Activated naive CD8-positive, alpha-beta T cell treated with anti-CD3 and anti-CD28 coated beads, Interleukin-2, amount 10 ng/mL, durations not matched to agents 7 days and 5 days (primary cell): ENCODE measurements at regions not wholly inside any gene's neighbourhood (a gene's known extent, or its start where the extent isn't known, plus 50 kb on each side); places are given as distances from the start of the nearest gene placed in this dataset.
"Not testable (repeated sequence)": the region's sequence is repeated elsewhere in the genome, so short reads cannot be mapped to it uniquely, and the experiment has no call there.

ENCODE experiments used
- ATAC-seq: fragments of 150-1000 bp; cut with Tn5 transposase; one replicate; pipeline ENCODE4 v1.10.0; 2021; ENCODE audit warnings: low read depth, moderate library complexity
- POLR2A ChIA-PET: fragments of 350-600 bp; sonication (Branson Sonifier 250); formaldehyde crosslinking; loops from one replicate; lab custom pipeline; 2021; ENCODE audit warnings: antibody characterized with exemption; lab: Charles Lee
- DNase-seq: peaks from one replicate; pipeline ENCODE4 v3.0.0; 2021
- H3K27ac Mint-ChIP-seq: one replicate; pipeline ENCODE4 v1.8.0; 2022; ENCODE audit warnings: mild to moderate bottlenecking, mixed read lengths
- H3K27me3 Mint-ChIP-seq: one replicate; pipeline ENCODE4 v1.8.0; 2022; ENCODE audit warnings: mild to moderate bottlenecking, moderate library complexity, mixed read lengths
- H3K36me3 Mint-ChIP-seq: one replicate; pipeline ENCODE4 v1.8.0; 2021; ENCODE audit warnings: mild to moderate bottlenecking, mixed read lengths
- H3K4me1 Mint-ChIP-seq: one replicate; pipeline ENCODE4 v1.8.0; 2021; ENCODE audit warnings: mixed read lengths
- H3K4me3 Mint-ChIP-seq: one replicate; pipeline ENCODE4 v1.8.0; 2022; ENCODE audit warnings: mild to moderate bottlenecking, moderate library complexity, mixed read lengths
- H3K9me3 Mint-ChIP-seq: one replicate; pipeline ENCODE4 v1.8.0; 2021; ENCODE audit warnings: mixed read lengths

DNA sequence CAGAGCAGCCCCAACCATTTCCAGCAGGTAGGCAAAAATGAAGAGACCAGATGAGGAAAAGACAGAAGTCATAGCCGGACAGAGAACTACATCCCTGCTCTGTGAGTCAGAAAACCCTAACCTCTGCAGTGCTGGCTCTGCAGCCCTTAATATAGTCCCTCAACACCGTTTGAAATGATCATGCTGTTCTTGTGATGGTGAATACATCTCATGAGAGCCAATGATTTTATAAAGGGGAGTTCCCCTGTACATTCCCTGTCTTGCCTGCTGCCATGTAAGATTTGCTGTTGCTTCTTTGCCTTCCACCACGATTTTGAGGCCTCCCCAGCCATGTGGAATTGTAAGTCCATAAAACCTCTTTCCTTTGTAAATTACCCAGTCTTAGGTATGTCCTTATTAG, 216.8 kb upstream of the RFX3 start:
- no peak for ATAC-seq
- Mint-ChIP-seq H3K27me3 (peaks cover 1% of the 10 kb centered on the region), H3K36me3 (no peaks in the 10 kb centered on the region), H3K9me3 (peaks cover 5% of the 10 kb centered on the region), H3K4me1 (peaks cover 5% of the 10 kb centered on the region), H3K4me3 (no peak overlapping the region), H3K27ac (no peak overlapping the region)
- no peak for DNase-seq
- POLR2A ChIA-PET, result no interaction called here

DNA sequence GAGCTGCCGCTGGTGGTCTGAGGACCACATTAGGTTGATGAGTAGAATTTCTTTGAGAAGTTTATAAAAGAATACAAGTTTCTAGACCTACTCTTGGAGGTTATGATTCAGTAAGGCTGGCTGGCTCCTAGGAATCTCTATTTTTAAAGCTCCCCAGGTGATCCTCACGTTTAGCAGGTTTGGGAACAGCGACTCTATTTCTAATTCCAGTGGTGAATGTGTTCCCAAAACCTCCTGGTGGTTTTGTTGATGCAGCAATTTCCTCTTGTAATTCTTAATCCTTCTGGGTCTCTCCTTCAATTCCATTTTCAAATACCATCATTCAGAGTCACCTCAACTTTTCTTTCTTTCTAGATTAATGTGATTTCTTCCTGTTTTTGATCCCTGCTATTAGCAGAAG, 215.9 kb upstream of the RFX3 start:
- Mint-ChIP-seq H3K4me3 (no peak overlapping the region), H3K27me3 (peaks cover 1% of the 10 kb centered on the region), H3K36me3 (no peaks in the 10 kb centered on the region), H3K27ac (no peak overlapping the region), H3K4me1 (peaks cover 5% of the 10 kb centered on the region), H3K9me3 (peaks cover 5% of the 10 kb centered on the region)
- POLR2A ChIA-PET, result no interaction called here
- no peak for ATAC-seq
- no peak for DNase-seq

DNA sequence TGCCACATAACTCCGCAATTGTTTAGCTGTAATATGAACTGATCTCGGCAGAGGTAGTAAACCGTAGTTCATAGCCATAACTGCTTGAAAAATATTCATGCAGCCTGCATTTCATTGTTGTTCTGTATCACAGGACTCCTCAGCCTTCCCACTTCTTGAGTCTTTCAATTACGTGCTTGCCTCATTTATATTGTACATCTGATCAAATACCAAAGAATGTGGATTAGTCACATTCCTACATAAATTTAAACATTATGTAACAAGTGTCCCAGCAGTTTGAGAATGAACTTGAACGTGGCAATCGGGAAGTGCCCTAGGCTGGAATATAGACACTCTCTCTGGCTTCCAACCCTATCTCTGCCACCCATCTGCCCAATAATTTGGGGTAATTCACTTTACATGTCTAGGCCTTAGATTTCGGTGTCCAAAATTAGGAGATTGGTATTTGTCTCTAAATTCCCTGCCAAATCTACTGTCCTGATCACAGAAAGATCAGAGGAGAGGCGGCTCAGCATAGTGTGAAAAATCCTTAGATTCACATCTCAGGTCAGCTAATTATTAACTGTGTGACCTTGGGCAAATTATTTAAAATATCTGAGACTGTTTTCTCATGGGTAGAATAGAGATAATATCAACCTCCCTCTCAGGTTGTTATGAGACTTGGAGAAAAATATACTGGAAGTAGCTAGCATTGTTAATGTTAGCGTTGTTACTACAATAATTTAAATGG, 215.1 kb upstream of the RFX3 start:
- DNase-seq, result no peak
- POLR2A ChIA-PET, result no interaction called here
- H3K4me3 Mint-ChIP-seq, result no peak overlapping the region
- no peak overlapping the region for H3K27ac Mint-ChIP-seq
- no peak for ATAC-seq
- peaks cover 3% of the 10 kb centered on the region for H3K4me1 Mint-ChIP-seq
- peaks cover 2% of the 10 kb centered on the region for H3K9me3 Mint-ChIP-seq
- H3K36me3 Mint-ChIP-seq, result no peaks in the 10 kb centered on the region
- peaks cover 1% of the 10 kb centered on the region for H3K27me3 Mint-ChIP-seq

DNA sequence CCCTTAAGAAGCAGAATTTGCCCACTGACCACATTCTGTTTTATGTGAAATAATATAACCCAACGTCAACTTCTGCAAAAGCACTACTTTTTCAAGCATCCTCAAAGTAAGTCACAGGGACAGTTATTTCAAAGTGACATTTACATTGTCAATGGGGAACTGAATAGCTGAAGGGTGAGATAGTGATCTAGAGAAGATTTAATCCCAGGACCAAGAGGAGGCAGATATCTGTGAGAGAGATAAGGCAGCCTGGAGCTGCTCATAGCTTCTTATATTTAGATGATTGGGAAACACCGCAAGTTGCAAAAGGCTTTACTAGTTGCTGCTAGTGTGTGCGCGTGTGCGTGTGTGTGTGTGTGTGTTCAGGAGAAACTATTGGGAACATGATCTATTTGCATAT, 210.4 kb upstream of the RFX3 start:
- no peak overlapping the region for H3K27ac Mint-ChIP-seq
- peaks cover 3% of the 10 kb centered on the region for H3K4me1 Mint-ChIP-seq
- no peak for DNase-seq
- no peaks in the 10 kb centered on the region for H3K9me3 Mint-ChIP-seq
- POLR2A ChIA-PET, result no interaction called here
- ATAC-seq, result no peak
- H3K27me3 Mint-ChIP-seq, result no peaks in the 10 kb centered on the region
- H3K36me3 Mint-ChIP-seq, result no peaks in the 10 kb centered on the region
- H3K4me3 Mint-ChIP-seq, result no peak overlapping the region

DNA sequence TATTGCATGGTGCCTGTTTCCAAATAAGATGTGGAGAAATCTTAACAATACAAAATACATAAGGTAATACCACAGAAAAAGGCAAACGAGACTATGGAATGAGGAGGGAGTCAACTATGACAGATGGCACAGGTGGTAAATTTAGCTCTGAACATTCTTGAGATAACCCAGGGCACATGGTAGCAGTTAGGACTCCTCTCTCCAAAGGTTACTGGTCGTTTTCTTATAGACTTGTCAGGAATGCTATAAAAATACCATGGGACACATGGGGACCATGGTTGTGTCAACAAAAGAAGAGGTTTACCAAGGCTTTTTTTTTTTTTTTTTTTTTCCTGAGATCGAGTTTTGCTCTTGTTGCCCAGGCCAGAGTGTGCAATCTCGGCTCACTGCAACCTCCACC, 209.4 kb upstream of the RFX3 start:
- no peak overlapping the region for H3K27ac Mint-ChIP-seq
- no peaks in the 10 kb centered on the region for H3K36me3 Mint-ChIP-seq
- no peaks in the 10 kb centered on the region for H3K27me3 Mint-ChIP-seq
- H3K4me1 Mint-ChIP-seq, result peaks cover 8% of the 10 kb centered on the region
- no peak overlapping the region for H3K4me3 Mint-ChIP-seq
- H3K9me3 Mint-ChIP-seq, result no peaks in the 10 kb centered on the region
- ATAC-seq (no peak), DNase-seq (no peak)
- POLR2A ChIA-PET, result no interaction called here

DNA sequence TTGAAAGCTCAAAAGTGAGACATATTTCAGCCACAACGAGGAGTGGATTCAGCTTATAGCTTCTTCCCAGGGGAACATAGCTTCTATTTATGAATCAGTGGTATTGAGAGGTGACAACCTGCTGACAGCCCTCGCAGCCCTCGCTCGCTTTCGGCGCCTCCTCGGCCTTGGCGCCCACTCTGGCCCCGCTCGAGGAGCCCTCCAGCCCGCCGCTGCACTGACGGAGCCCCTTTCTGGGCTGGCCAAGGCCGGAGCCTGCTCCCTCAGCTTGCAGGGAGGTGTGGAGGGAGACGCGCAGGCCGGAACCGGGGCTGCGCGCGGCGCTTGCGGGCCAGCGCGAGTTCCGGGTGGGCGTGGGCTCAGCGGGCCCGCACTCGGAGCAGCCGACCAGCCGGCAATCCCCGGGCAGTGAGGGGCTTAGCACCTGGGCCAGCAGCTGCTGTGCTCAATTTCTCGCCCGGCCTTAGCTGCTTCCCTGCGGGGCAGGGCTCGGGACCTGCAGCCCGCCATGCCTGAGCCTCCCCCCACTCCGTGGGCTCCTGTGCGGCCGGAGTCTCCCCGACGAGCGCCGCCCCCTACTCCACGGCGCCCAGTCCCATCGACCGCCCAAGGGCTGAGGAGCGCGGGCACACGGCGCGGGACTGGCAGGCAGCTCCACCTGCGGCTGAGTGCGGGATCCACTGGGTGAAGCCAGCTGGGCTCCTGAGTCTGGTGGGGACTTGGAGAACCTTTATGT, 207.9 kb upstream of the RFX3 start:
- ATAC-seq, H3K9me3 Mint-ChIP-seq, DNase-seq, H3K27me3 Mint-ChIP-seq, POLR2A ChIA-PET, H3K27ac Mint-ChIP-seq, H3K4me3 Mint-ChIP-seq, H3K36me3 Mint-ChIP-seq, H3K4me1 Mint-ChIP-seq: not testable (repeated sequence)

DNA sequence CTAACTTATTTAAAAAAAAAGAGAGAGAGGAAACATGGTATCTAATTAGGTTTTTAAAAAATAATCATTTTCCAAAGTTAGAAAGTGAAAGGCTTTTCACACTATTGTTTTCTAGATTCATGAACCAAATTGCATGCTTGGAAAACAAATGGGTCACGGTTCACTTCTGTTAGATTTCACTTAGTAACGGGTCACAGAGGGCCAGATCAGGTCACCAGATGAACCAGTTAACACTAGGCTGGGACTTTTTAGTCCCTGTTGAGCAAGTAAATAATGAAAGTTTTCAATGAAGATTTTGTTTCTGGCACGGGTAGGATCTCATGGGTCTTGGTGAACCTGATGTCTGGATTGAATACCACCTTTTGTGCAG, 207.2 kb upstream of the RFX3 start:
- Mint-ChIP-seq H3K4me1 (peaks cover 5% of the 10 kb centered on the region), H3K9me3 (no peaks in the 10 kb centered on the region), H3K27ac (no peak overlapping the region), H3K36me3 (no peaks in the 10 kb centered on the region), H3K27me3 (no peaks in the 10 kb centered on the region), H3K4me3 (no peak overlapping the region)
- POLR2A ChIA-PET, result no interaction called here
- ATAC-seq (no peak), DNase-seq (no peak)

DNA sequence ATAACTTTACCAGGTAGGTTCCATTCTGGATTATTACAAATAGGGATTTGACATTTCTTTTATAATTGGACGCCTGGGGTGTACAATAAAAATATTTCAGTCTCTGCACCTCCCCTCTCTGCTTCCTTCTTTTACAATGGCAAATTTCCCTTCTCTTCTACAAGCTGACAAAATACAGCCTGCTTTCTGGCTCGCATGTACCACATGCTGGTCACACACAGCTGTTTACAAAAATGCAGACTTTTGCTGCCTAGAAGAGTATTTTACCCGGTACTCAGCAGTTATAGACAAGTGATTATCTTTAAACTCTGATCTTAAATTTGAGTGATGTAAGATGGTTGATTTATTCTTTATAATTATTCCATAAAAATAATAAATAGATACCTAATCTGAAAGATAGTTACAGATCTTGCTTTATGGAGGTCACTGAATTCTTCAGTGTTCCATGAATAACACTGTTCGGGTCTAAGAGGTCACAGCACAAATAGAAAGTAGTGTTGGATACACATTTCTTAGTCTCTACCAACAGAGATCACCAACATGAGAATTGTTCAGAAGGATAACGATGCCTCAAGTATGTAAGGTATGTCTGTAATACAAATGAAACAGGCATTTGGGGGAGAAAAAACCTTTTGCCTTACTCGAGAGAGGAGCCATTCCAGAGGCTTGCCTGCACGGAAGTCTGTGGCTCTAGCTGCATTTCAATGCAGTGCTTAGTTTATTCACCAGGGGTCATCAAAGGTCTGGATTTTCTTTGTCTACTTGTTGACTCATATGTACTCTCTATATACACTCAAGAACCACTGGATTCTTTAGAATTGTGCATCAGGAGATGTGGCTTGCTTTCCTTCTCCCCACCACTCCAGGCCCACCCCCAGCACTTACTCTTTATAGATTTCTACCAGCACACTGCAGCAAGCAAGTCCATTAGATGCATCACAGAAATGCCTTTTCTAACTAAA, 206.6 kb upstream of the RFX3 start:
- Mint-ChIP-seq H3K4me1 (peaks cover 5% of the 10 kb centered on the region), H3K9me3 (no peaks in the 10 kb centered on the region), H3K4me3 (peak overlapping the region; percentile 37), H3K36me3 (no peaks in the 10 kb centered on the region), H3K27ac (no peak overlapping the region), H3K27me3 (no peaks in the 10 kb centered on the region)
- DNase-seq (no peak), ATAC-seq (peak; percentile 97)
- POLR2A ChIA-PET, result no interaction called here

DNA sequence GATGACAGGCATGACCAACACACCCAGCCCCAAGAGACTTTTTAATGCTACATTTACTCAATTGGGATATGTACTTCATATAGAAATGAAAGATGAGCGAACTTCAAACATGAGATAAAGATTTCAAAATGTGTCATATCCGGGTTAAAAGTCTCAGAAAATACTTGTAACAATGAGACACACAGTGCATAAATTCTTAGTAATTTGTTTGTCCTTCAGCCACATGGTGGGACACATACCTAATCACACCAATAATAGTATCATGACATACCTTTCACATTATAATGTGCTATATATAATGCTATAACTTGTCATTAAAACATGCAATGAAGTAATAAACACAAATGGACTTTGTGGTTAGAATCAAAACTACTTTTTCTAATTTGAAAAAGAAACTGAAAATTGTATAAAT, 204.7 kb upstream of the RFX3 start:
- Mint-ChIP-seq H3K4me3 (no peak overlapping the region), H3K27ac (peak overlapping the region; percentile 24)

DNA sequence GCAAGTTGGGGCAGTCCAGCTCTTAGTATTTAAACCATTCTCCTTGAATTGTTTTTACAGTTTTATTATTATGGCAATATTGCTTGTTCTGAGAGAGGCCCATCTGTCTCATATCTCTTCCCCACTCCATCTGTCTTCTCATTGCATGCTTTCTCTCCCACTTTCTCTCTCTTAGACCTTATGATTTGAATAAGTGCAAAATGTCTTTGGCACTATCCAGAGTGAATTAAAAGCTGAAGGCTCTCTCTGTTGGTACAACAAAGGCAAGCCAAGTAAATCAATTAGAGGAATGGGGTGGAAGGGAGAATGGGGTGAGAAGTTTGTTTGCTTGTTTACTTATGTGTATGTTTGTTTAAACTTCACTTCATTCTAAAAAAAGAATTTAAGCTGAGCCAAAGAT, 195.3 kb upstream of the RFX3 start:
- peaks cover 1% of the 10 kb centered on the region for H3K9me3 Mint-ChIP-seq
- no peak overlapping the region for H3K4me3 Mint-ChIP-seq
- no peak overlapping the region for H3K27ac Mint-ChIP-seq
- peaks cover 9% of the 10 kb centered on the region for H3K27me3 Mint-ChIP-seq
- DNase-seq (no peak), ATAC-seq (no peak)
- H3K36me3 Mint-ChIP-seq, result no peaks in the 10 kb centered on the region
- POLR2A ChIA-PET, result no interaction called here
- H3K4me1 Mint-ChIP-seq, result no peaks in the 10 kb centered on the region

More for the DNA sequence above, 204.7 kb upstream of the RFX3 start:
- Mint-ChIP-seq H3K36me3 (no peaks in the 10 kb centered on the region), H3K27me3 (no peaks in the 10 kb centered on the region), H3K4me1 (peaks cover 5% of the 10 kb centered on the region), H3K9me3 (no peaks in the 10 kb centered on the region)
- POLR2A ChIA-PET, result no interaction called here
- no peak for ATAC-seq
- no peak for DNase-seq

DNA sequence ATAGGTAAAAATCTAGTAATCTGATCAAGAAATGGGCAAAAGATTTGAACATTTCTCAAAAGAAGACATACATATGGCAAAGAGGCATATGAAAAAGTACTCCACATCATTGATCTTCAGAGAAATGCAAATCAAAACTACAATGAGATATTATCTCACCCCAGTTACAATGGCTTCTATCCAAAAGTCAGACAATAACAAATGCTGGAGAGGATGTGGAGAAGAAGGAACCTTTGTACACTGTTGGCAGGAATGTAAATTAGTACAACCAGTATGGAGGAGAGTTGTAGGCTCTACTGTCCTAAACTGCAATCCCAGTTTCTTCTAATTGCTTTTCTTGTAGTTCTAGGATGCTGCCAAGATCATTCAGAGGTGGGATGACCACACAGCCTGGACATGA, 193.5 kb upstream of the RFX3 start:
- H3K4me3 Mint-ChIP-seq, result no peak overlapping the region
- DNase-seq (no peak), ATAC-seq (no peak)
- POLR2A ChIA-PET, result no interaction called here
- H3K9me3 Mint-ChIP-seq, result no peaks in the 10 kb centered on the region
- peaks cover 9% of the 10 kb centered on the region for H3K27me3 Mint-ChIP-seq
- no peaks in the 10 kb centered on the region for H3K4me1 Mint-ChIP-seq
- no peaks in the 10 kb centered on the region for H3K36me3 Mint-ChIP-seq
- no peak overlapping the region for H3K27ac Mint-ChIP-seq

DNA sequence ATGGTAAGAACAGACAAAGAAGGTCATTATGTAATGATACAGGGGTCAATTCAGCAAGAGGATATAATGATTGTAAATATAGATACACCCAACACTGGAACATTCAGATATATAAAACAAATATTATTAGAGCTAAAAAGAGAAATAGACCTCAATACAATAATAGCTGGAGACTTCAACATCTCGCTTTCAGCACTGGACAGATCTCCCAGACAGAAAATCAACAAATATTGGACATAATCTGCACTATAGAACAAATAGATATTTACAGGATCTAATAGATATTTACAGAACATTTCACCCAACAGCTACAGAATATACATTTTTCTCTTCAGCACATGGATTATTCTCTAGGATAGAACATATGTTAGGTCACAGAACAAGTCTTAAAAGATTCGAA, 190.6 kb upstream of the RFX3 start:
- DNase-seq, result no peak
- Mint-ChIP-seq H3K36me3 (no peaks in the 10 kb centered on the region), H3K4me1 (no peaks in the 10 kb centered on the region), H3K4me3 (no peak overlapping the region), H3K27ac (no peak overlapping the region), H3K27me3 (peaks cover 9% of the 10 kb centered on the region), H3K9me3 (no peaks in the 10 kb centered on the region)
- POLR2A ChIA-PET, result no interaction called here
- ATAC-seq, result no peak

DNA sequence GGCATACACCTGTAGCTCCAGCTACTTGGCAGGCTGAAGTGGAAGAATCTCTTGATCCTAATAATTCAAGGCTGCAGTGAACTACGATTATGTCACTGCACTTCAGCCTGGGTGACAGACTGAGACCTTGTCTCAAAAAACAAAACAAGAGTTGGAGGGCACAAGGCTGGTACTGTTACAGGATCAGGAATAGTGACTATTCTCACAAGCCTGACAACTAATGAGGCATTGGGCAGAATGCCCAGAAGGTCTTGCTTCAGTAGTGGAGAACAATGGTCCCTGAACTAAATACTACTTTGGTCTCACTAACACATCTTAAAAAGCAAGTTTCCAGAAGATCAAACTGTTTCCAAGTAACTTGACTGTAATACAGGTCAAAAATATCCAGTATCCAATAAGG, 182.9 kb upstream of the RFX3 start:
- ATAC-seq, result no peak
- no peaks in the 10 kb centered on the region for H3K9me3 Mint-ChIP-seq
- DNase-seq, result no peak
- no peaks in the 10 kb centered on the region for H3K4me1 Mint-ChIP-seq
- H3K4me3 Mint-ChIP-seq, result no peak overlapping the region
- no peaks in the 10 kb centered on the region for H3K36me3 Mint-ChIP-seq
- no peak overlapping the region for H3K27ac Mint-ChIP-seq
- peaks cover 8% of the 10 kb centered on the region for H3K27me3 Mint-ChIP-seq
- POLR2A ChIA-PET, result no interaction called here
